Dendritic cell treated with granulocyte-macrophage colony-stimulating factor and Interleukin-4, amounts not matched to agents 40 ng/mL and 50 ng/mL, for 4 days (primary cell): ENCODE measurements at regions not wholly inside any gene's neighbourhood (a gene's known extent, or its start where the extent isn't known, plus 50 kb on each side); places are given as distances from the start of the nearest gene placed in this dataset.
"Not testable (repeated sequence)": the region's sequence is repeated elsewhere in the genome, so short reads cannot be mapped to it uniquely, and the experiment has no call there.

Source experiments
- H3K27ac Mint-ChIP-seq: one replicate; pipeline ENCODE4 v1.8.0; 2022; ENCODE audit warnings: mild to moderate bottlenecking, mixed read lengths
- H3K27me3 Mint-ChIP-seq: one replicate; pipeline ENCODE4 v1.8.0; 2022; ENCODE audit warnings: mild to moderate bottlenecking, mixed read lengths
- H3K36me3 Mint-ChIP-seq: one replicate; pipeline ENCODE4 v1.8.0; 2022; ENCODE audit warnings: low read depth, mixed read lengths
- H3K4me1 Mint-ChIP-seq: one replicate; pipeline ENCODE4 v1.8.0; 2022; ENCODE audit warnings: low read depth, mixed read lengths
- H3K4me3 Mint-ChIP-seq: one replicate; pipeline ENCODE4 v1.8.0; 2022; ENCODE audit warnings: mild to moderate bottlenecking, moderate library complexity, mixed read lengths
- H3K9me3 Mint-ChIP-seq: one replicate; pipeline ENCODE4 v1.8.0; 2022; ENCODE audit warnings: mixed read lengths
- intact Hi-C: fragments of 100-400 bp; cut with micrococcal nuclease; formaldehyde crosslinking; loops from one replicate; pipeline ENCODE4 v1.15.0; 2022

- Mint-ChIP-seq H3K27me3 (no peaks in the 10 kb centered on the region), H3K4me3 (no peak overlapping the region), H3K9me3 (peaks cover 50% of the 10 kb centered on the region), H3K36me3 (no peaks in the 10 kb centered on the region), H3K4me1 (no peaks in the 10 kb centered on the region), H3K27ac (no peak overlapping the region)
- intact Hi-C loops: no loop called here
These were observed 675.4 kb upstream of the SGO1 start for GRCh38 chr3:20861454-20861853.

GRCh38 chr3:20857636-20858035 is 671.6 kb upstream of the SGO1 start:
- Mint-ChIP-seq H3K9me3 (peaks cover 24% of the 10 kb centered on the region), H3K4me3 (no peak overlapping the region), H3K27me3 (no peaks in the 10 kb centered on the region), H3K27ac (no peak overlapping the region), H3K4me1 (no peaks in the 10 kb centered on the region), H3K36me3 (no peaks in the 10 kb centered on the region)
- intact Hi-C loops: no loop called here

DNA sequence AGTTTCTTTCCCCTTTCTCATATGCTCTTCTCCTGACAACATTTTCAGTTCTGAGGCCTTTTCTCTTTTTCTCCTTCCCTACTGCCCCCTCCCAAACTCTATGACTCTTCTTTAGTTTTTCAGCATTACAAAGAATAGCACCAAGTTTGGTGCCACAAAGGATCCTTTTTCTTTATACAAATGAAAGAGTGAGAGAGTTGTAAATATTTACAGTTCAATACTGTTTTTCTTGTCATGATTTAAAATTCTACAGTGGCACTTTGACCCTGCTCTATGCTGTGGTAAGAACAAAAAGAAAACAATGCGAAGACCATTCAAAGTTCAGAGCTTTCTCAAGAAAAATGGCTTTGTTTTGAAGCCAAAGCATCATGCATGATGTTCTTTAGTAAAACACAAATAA is 667.9 kb upstream of the SGO1 start:
- Mint-ChIP-seq H3K9me3 (peaks cover 10% of the 10 kb centered on the region), H3K27me3 (no peaks in the 10 kb centered on the region), H3K4me1 (no peaks in the 10 kb centered on the region), H3K36me3 (no peaks in the 10 kb centered on the region), H3K27ac (no peak overlapping the region), H3K4me3 (no peak overlapping the region)
- intact Hi-C loops: no loop called here

GRCh38 chr3:20852712-20853111 is 666.7 kb upstream of the SGO1 start:
- intact Hi-C loops: no loop called here
- peaks cover 19% of the 10 kb centered on the region for H3K9me3 Mint-ChIP-seq
- H3K36me3 Mint-ChIP-seq: no peaks in the 10 kb centered on the region
- no peaks in the 10 kb centered on the region for H3K27me3 Mint-ChIP-seq
- no peak overlapping the region for H3K27ac Mint-ChIP-seq
- no peak overlapping the region for H3K4me3 Mint-ChIP-seq
- no peaks in the 10 kb centered on the region for H3K4me1 Mint-ChIP-seq

- Mint-ChIP-seq H3K4me1 (no peaks in the 10 kb centered on the region), H3K27ac (no peak overlapping the region), H3K36me3 (no peaks in the 10 kb centered on the region), H3K4me3 (no peak overlapping the region), H3K27me3 (no peaks in the 10 kb centered on the region), H3K9me3 (peaks cover 20% of the 10 kb centered on the region)
- intact Hi-C loops: no loop called here
These were observed 664.0 kb upstream of the SGO1 start for GRCh38 chr3:20849975-20850374.

- Mint-ChIP-seq H3K36me3 (no peaks in the 10 kb centered on the region), H3K27ac (no peak overlapping the region), H3K9me3 (peaks cover 33% of the 10 kb centered on the region), H3K4me1 (no peaks in the 10 kb centered on the region), H3K4me3 (no peak overlapping the region), H3K27me3 (no peaks in the 10 kb centered on the region)
- intact Hi-C loops: no loop called here
These were observed 660.8 kb upstream of the SGO1 start for GRCh38 chr3:20846832-20847231.

- peaks cover 38% of the 10 kb centered on the region for H3K9me3 Mint-ChIP-seq
- H3K4me3 Mint-ChIP-seq: no peak overlapping the region
- H3K4me1 Mint-ChIP-seq: no peaks in the 10 kb centered on the region
- no peaks in the 10 kb centered on the region for H3K36me3 Mint-ChIP-seq
- no peaks in the 10 kb centered on the region for H3K27me3 Mint-ChIP-seq
- intact Hi-C loops: no loop called here
- no peak overlapping the region for H3K27ac Mint-ChIP-seq
These were observed 660.1 kb upstream of the SGO1 start for GRCh38 chr3:20846066-20846465.

GRCh38 chr3:20844851-20845250 is 658.8 kb upstream of the SGO1 start:
- peaks cover 34% of the 10 kb centered on the region for H3K9me3 Mint-ChIP-seq
- H3K36me3 Mint-ChIP-seq: no peaks in the 10 kb centered on the region
- intact Hi-C loops: no loop called here
- no peaks in the 10 kb centered on the region for H3K27me3 Mint-ChIP-seq
- no peak overlapping the region for H3K4me3 Mint-ChIP-seq
- no peaks in the 10 kb centered on the region for H3K4me1 Mint-ChIP-seq
- H3K27ac Mint-ChIP-seq: no peak overlapping the region

DNA sequence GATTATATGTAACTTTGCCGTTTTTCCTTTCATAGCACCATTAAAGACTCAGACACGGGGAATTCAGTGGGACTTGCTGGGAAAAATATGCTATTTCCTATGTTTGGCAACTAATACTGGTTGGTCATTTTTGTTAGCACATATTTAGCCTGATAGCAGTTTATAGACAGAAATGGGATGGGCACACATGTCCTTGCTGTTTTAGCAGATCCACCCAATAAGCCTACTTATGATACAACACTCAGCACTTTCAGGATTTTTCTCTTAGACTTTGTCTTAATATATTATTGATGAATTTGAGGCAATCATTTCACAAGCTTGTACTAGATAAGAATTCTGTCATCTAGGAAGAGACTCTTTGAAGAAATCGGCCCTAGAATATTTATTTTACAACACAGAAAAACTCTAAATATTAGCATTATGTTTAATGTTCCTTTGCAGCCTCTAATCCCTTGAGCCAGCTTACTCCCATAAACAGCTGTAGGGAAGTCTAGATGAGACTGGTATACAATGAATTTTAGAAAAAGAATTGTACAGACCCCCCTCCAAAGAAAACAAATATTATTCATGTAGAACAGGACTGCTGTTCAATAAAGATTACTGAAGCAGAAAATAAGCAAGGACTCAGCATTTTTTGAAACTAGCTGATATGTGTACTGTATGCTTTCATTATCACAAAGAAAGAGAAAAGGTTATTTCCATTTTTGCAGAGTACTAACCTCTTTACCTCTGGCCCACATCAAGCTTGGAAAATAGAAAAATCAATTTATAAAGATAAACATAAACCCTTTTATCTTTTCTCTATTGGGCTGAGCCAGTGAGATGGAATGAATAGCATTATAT is 656.8 kb upstream of the SGO1 start:
- Mint-ChIP-seq H3K27me3 (no peaks in the 10 kb centered on the region), H3K27ac (no peak overlapping the region), H3K36me3 (no peaks in the 10 kb centered on the region), H3K9me3 (peaks cover 28% of the 10 kb centered on the region), H3K4me1 (no peaks in the 10 kb centered on the region), H3K4me3 (no peak overlapping the region)
- intact Hi-C loops: no loop called here

DNA sequence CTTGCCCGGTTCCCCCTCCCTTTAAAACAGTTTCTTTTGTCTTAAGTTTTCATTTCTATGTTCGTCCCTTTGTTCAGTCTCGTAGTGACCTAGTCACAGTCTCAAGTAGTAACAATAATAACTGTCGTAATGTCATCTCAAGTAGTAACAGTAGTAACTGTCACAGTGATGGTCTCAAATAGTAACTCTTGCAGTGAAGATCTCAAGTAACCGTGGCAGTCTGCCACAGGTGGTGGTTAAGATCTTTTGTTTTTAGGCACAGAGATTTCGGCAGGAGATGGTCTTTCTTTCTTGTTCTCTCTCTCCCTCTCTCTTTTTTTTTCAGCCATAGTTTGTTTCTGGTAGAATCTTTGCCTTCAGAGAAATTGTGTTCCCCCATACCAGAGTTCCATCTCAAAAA is 656.0 kb upstream of the SGO1 start:
- Mint-ChIP-seq H3K9me3 (peaks cover 33% of the 10 kb centered on the region), H3K27ac (no peak overlapping the region), H3K4me1 (no peaks in the 10 kb centered on the region), H3K27me3 (no peaks in the 10 kb centered on the region), H3K36me3 (no peaks in the 10 kb centered on the region), H3K4me3 (no peak overlapping the region)
- intact Hi-C loops: no loop called here

DNA sequence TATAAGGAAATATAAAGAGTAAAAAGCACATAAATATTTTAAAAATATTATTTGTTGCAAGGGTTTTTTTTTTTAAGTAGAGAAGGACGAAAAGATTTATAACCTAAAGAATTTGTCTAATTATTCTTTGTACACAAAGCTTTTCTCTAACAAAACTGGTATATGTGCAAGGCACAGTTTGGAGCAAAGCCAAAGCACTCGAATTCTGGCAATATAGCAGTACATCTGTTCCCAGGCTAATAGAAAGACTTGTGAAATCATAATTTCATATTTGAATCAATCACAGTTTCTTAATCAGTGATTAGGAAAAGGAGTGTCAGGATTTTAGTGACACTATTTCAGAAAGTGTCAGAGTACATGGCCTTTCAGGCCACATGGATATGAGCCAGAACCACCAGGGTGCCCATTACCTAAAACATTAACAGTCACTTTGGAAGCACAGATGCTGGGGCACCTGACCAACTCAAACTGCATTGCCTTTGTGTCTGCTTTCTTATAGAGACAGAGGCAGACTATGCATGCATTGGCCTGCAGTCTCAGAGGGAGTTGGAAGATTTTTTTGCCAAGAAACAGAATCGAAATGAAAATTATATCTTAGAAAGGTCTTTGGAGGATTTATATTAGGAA is 651.8 kb upstream of the SGO1 start:
- no peaks in the 10 kb centered on the region for H3K4me1 Mint-ChIP-seq
- no peaks in the 10 kb centered on the region for H3K27me3 Mint-ChIP-seq
- intact Hi-C loops: no loop called here
- H3K4me3 Mint-ChIP-seq: no peak overlapping the region
- H3K9me3 Mint-ChIP-seq: peaks cover 38% of the 10 kb centered on the region
- H3K36me3 Mint-ChIP-seq: no peaks in the 10 kb centered on the region
- H3K27ac Mint-ChIP-seq: no peak overlapping the region

DNA sequence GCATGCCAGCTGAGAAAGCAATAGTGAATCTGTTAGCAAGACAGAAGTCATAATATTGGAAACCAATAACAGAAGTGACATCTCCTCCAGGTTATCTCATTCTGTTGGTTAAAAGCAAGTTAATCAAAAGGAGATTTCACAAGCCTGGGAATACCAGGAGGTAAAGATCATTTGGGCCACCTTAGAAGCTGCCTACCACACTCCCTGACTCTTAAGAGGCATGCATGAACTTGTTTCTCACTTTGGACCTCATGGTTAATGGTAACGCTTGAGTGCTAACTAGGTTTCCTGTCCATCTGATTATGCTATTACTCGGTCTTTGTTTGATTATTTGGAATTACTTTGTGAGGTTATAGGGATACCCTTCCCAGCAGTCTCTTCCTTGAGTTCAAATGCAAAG is 650.8 kb upstream of the SGO1 start:
- no peaks in the 10 kb centered on the region for H3K36me3 Mint-ChIP-seq
- no peak overlapping the region for H3K4me3 Mint-ChIP-seq
- H3K4me1 Mint-ChIP-seq: no peaks in the 10 kb centered on the region
- intact Hi-C loops: no loop called here
- H3K9me3 Mint-ChIP-seq: peaks cover 32% of the 10 kb centered on the region
- H3K27ac Mint-ChIP-seq: no peak overlapping the region
- no peaks in the 10 kb centered on the region for H3K27me3 Mint-ChIP-seq

GRCh38 chr3:20832963-20833362 is 647.0 kb upstream of the SGO1 start:
- no peaks in the 10 kb centered on the region for H3K4me1 Mint-ChIP-seq
- H3K27me3 Mint-ChIP-seq: no peaks in the 10 kb centered on the region
- H3K9me3 Mint-ChIP-seq: peaks cover 28% of the 10 kb centered on the region
- no peaks in the 10 kb centered on the region for H3K36me3 Mint-ChIP-seq
- no peak overlapping the region for H3K4me3 Mint-ChIP-seq
- H3K27ac Mint-ChIP-seq: no peak overlapping the region
- intact Hi-C loops: no loop called here

DNA sequence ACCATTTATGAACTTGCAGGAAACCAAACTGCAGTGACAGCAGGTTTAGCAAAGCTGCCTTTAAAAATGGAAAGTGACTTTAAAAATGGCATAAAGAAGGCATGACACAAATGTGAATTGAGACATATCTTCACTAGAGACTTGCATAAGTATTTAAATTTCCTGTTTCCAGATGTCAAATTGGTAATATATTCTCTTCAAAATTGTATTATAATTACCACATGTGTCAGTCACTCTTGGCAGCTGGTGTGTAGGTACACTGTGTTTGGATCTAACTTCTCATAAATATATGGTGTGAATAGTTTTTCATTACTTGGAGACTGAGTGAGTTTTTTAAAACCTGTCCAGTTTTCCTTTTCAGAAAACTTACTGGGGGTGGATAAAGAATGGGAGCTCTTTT is 636.2 kb upstream of the SGO1 start:
- Mint-ChIP-seq H3K27ac (no peak overlapping the region), H3K9me3 (peaks cover 71% of the 10 kb centered on the region), H3K4me1 (no peaks in the 10 kb centered on the region), H3K27me3 (no peaks in the 10 kb centered on the region), H3K36me3 (no peaks in the 10 kb centered on the region), H3K4me3 (no peak overlapping the region)
- intact Hi-C loops: no loop called here

- H3K4me3 Mint-ChIP-seq, H3K4me1 Mint-ChIP-seq, H3K27me3 Mint-ChIP-seq, H3K27ac Mint-ChIP-seq, intact Hi-C loops, H3K36me3 Mint-ChIP-seq: not testable (repeated sequence)
- peaks cover 66% of the 10 kb centered on the region for H3K9me3 Mint-ChIP-seq
These were observed 634.9 kb upstream of the SGO1 start for GRCh38 chr3:20820872-20821271.
